WTC11 (cell line): ENCODE measurements at regions not wholly inside any gene's neighbourhood (a gene's known extent, or its start where the extent isn't known, plus 50 kb on each side); places are given as distances from the start of the nearest gene placed in this dataset.

Source experiments
- ATAC-seq: fragments of 200-7000 bp; cut with Tn5 transposase; 2 replicates; pipeline ENCODE4 v1.10.0; 2021; ENCODE audit warnings: mild to moderate bottlenecking, moderate library complexity
- CTCF ChIA-PET: fragments of 300-600 bp; sonication (Branson Sonifier 250); formaldehyde crosslinking; loops from one replicate; lab custom pipeline; 2021; ENCODE audit warnings: antibody characterized with exemption; lab: Charles Lee
- POLR2A ChIA-PET: fragments of 350-600 bp; sonication (Branson Sonifier 250); formaldehyde crosslinking; loops from one replicate; lab custom pipeline; 2021; ENCODE audit warnings: antibody characterized with exemption; lab: Charles Lee
- DNase-seq: peaks from one replicate; pipeline ENCODE4 v3.0.0; 2021; ENCODE audit warnings: low spot score
- H3K27ac Mint-ChIP-seq: 2 replicates; pipeline ENCODE4 v1.8.0; 2021; ENCODE audit warnings: mixed read lengths
- H3K27me3 Mint-ChIP-seq: 2 replicates; pipeline ENCODE4 v1.8.0; 2021; ENCODE audit warnings: low read depth, mild to moderate bottlenecking, moderate library complexity, mixed read lengths
- H3K36me3 Mint-ChIP-seq: 2 replicates; pipeline ENCODE4 v1.8.0; 2021; ENCODE audit warnings: mixed read lengths
- H3K4me1 Mint-ChIP-seq: 2 replicates; pipeline ENCODE4 v1.8.0; 2022; ENCODE audit warnings: mixed read lengths
- H3K4me3 Mint-ChIP-seq: 2 replicates; pipeline ENCODE4 v1.8.0; 2021; ENCODE audit warnings: mild to moderate bottlenecking, moderate library complexity, mixed read lengths
- H3K9me3 Mint-ChIP-seq: 2 replicates; pipeline ENCODE4 v1.8.0; 2021; ENCODE audit warnings: mixed read lengths
- CBFB ChIP-seq: sonication (generic); formaldehyde crosslinking; IDR thresholded peaks from 2 replicates; pipeline ENCODE4 v1.8.1; 2022; ENCODE audit warnings: mild to moderate bottlenecking, low read depth, missing genetic modification reagents
- CREM ChIP-seq: sonication (generic); formaldehyde crosslinking; IDR thresholded peaks from 2 replicates; pipeline ENCODE4 v1.8.1; 2022; ENCODE audit warnings: mild to moderate bottlenecking, missing genetic modification reagents, moderate library complexity
- GRHL2 ChIP-seq: fragments of 250-450 bp; sonication (Bioruptor Pico); IDR thresholded peaks from 2 replicates; pipeline ENCODE4 v1.8.0; 2022; ENCODE audit warnings: mild to moderate bottlenecking, moderate library complexity; ENCODE audit not compliant: insufficient replicate concordance, severe bottlenecking
- RORB ChIP-seq: fragments of 250-450 bp; sonication (Bioruptor Pico); IDR thresholded peaks from 2 replicates; pipeline ENCODE4 v1.9.0; 2021; ENCODE audit warnings: mild to moderate bottlenecking
- ZNF138 ChIP-seq: sonication (generic); formaldehyde crosslinking; conservative IDR thresholded peaks from 2 replicates; pipeline ENCODE4 v1.8.1; 2022; ENCODE audit warnings: mild to moderate bottlenecking, moderate library complexity, missing genetic modification reagents
- ZNF416 ChIP-seq: fragments of 250-450 bp; sonication (Bioruptor Pico); IDR thresholded peaks from 2 replicates; pipeline ENCODE4 v1.9.0; 2021; ENCODE audit warnings: mild to moderate bottlenecking, inconsistent platforms
- ZNF671 ChIP-seq: fragments of 250-450 bp; sonication (Bioruptor Pico); IDR thresholded peaks from 2 replicates; pipeline ENCODE4 v1.8.0; 2021; ENCODE audit warnings: mild to moderate bottlenecking
- TF ChIP-seq, protein P1 (sequence below): sonication (generic); formaldehyde crosslinking; IDR thresholded peaks from 2 replicates; pipeline ENCODE4 v1.8.1; 2023; ENCODE audit warnings: mild to moderate bottlenecking, missing genetic modification reagents, borderline replicate concordance
- TF ChIP-seq, protein P2 (sequence below): sonication (generic); formaldehyde crosslinking; IDR thresholded peaks from 2 replicates; pipeline ENCODE4 v1.8.0; 2022; ENCODE audit warnings: mild to moderate bottlenecking, missing genetic modification reagents
- TF ChIP-seq, protein P3 (sequence below): sonication (generic); formaldehyde crosslinking; IDR thresholded peaks from 2 replicates; pipeline ENCODE4 v1.8.0; 2023; ENCODE audit warnings: missing genetic modification reagents, mild to moderate bottlenecking, borderline replicate concordance

DNA sequence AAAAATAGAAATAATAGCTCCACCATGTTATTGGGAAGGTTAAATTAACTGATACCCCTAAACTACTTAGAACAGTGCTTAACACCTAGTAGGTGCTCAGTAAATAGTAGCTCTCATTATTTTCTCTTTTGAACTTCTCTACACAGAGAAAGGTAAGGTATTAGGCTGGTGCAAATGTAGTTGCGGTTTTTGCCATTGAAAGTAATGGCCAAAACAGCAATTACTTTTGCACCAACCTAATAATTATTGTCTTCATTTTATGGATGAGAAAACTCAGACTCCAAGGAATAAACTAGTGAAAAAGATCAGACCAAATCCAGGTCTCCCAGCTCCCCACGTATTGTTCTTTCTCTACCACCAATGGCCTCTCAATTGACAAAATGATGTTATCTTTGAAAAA is 157.2 kb upstream of the TMPO start (continued):
- TF ChIP-seq, protein P1, sequence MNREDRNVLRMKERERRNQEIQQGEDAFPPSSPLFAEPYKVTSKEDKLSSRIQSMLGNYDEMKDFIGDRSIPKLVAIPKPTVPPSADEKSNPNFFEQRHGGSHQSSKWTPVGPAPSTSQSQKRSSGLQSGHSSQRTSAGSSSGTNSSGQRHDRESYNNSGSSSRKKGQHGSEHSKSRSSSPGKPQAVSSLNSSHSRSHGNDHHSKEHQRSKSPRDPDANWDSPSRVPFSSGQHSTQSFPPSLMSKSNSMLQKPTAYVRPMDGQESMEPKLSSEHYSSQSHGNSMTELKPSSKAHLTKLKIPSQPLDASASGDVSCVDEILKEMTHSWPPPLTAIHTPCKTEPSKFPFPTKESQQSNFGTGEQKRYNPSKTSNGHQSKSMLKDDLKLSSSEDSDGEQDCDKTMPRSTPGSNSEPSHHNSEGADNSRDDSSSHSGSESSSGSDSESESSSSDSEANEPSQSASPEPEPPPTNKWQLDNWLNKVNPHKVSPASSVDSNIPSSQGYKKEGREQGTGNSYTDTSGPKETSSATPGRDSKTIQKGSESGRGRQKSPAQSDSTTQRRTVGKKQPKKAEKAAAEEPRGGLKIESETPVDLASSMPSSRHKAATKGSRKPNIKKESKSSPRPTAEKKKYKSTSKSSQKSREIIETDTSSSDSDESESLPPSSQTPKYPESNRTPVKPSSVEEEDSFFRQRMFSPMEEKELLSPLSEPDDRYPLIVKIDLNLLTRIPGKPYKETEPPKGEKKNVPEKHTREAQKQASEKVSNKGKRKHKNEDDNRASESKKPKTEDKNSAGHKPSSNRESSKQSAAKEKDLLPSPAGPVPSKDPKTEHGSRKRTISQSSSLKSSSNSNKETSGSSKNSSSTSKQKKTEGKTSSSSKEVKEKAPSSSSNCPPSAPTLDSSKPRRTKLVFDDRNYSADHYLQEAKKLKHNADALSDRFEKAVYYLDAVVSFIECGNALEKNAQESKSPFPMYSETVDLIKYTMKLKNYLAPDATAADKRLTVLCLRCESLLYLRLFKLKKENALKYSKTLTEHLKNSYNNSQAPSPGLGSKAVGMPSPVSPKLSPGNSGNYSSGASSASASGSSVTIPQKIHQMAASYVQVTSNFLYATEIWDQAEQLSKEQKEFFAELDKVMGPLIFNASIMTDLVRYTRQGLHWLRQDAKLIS (CRISPR knock-in tag) = no peak
- TF ChIP-seq ZNF416 = no peak
- TF ChIP-seq CBFB = no peak
- TF ChIP-seq ZNF138 (CRISPR knock-in tag) = no peak

DNA sequence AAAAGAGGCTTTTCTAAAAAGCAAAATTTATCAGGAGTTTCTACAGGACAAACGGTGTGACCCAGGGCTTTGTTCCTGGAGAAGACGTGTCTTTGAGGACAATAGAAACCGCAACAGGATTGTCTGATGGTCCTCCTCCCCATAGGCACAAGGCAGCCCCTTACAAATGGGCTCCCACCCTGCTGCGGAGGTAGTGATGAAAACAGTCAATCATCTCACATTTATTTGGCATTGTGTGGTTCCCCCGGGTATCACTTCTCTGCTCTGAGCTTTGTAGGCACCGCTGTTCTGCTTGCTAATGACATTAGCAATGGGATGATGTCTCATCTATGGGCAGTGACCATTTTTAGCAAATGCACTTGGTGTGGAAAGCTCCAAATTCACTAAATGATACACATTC is 155.5 kb upstream of the TMPO start:
- TF ChIP-seq, protein P1 (CRISPR knock-in tag) = no peak
- no peak for TF ChIP-seq CREM
- TF ChIP-seq ZNF671 (CRISPR knock-in tag) = no peak
- H3K4me1 Mint-ChIP-seq = peaks cover 5% of the 10 kb centered on the region; the same call in 1 of the 2 replicates
- H3K27ac Mint-ChIP-seq = no peak overlapping the region
- DNase-seq = no peak
- ChIA-PET POLR2A (no interaction called here), CTCF (no interaction called here)
- no peaks in the 10 kb centered on the region for H3K9me3 Mint-ChIP-seq
- ATAC-seq = no peak
- H3K36me3 Mint-ChIP-seq = no peaks in the 10 kb centered on the region
- no peaks in the 10 kb centered on the region for H3K27me3 Mint-ChIP-seq
- H3K4me3 Mint-ChIP-seq = no peak overlapping the region

DNA sequence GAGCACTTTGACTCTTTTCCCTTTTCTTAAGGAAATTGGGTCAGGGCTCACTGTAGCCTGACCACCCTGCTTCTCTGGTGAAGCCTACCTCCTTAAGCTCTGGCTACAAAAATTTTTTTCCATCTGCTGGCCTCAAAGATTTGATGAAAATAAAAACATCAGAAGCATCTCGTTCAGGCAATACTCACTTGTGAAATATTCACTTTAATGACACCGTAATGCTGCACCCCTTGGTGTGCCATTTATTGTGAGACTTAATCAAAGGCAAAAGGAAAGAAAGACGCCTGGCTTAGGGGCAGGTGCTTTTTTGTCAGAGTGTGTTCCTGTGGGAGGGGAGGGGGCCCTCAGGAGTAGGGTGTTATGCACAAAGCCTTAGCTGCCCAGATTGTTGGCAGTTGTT is 155.0 kb upstream of the TMPO start:
- Mint-ChIP-seq H3K27ac (no peak overlapping the region), H3K9me3 (no peaks in the 10 kb centered on the region)
- CTCF ChIA-PET = no interaction called here
- no peak for DNase-seq
- no peak for ATAC-seq
- TF ChIP-seq GRHL2 (no peak), RORB (no peak)
- TF ChIP-seq, protein P1 (CRISPR knock-in tag) = no peak
- TF ChIP-seq, all 79 proteins: peak for 0
- POLR2A ChIA-PET = no interaction called here
- no peak overlapping the region for H3K4me3 Mint-ChIP-seq
- H3K27me3 Mint-ChIP-seq = no peaks in the 10 kb centered on the region
- H3K4me1 Mint-ChIP-seq = peaks cover 4% of the 10 kb centered on the region; the same call in 1 of the 2 replicates
- H3K36me3 Mint-ChIP-seq = no peaks in the 10 kb centered on the region

DNA sequence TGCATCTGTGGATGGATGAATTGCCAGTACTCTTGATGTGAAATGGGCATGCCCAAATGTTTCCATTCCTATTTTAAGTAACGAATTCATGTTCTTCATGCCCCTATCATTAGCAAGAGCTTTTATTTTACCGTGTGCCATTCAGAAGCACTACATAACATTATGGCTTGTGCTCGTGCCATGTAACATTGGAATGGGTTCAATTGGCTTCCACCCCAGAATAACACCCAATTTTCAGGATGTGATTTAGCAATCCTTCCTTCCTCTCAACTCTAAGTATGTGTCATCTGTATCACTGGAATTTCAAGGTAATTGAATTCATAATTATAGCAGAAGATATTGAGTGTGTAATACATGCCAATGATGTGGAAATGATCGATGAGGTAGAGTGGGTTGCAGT is 145.8 kb upstream of the TMPO start:
- Mint-ChIP-seq H3K9me3 (no peaks in the 10 kb centered on the region), H3K4me1 (peaks cover 20% of the 10 kb centered on the region), H3K4me3 (no peak overlapping the region), H3K27ac (no peak overlapping the region), H3K27me3 (no peaks in the 10 kb centered on the region), H3K36me3 (no peaks in the 10 kb centered on the region)
- CTCF ChIA-PET = interaction anchor here (1.4 kb wide), 1 partner anchor 143 kb away, joined by 4 read pairs; no protein-coding TSS in a partner anchor
- POLR2A ChIA-PET = no interaction called here
- DNase-seq (no peak), ATAC-seq (no peak)
- TF ChIP-seq, protein P2, sequence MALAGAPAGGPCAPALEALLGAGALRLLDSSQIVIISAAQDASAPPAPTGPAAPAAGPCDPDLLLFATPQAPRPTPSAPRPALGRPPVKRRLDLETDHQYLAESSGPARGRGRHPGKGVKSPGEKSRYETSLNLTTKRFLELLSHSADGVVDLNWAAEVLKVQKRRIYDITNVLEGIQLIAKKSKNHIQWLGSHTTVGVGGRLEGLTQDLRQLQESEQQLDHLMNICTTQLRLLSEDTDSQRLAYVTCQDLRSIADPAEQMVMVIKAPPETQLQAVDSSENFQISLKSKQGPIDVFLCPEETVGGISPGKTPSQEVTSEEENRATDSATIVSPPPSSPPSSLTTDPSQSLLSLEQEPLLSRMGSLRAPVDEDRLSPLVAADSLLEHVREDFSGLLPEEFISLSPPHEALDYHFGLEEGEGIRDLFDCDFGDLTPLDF (CRISPR knock-in tag) = no peak
- TF ChIP-seq, protein P3, sequence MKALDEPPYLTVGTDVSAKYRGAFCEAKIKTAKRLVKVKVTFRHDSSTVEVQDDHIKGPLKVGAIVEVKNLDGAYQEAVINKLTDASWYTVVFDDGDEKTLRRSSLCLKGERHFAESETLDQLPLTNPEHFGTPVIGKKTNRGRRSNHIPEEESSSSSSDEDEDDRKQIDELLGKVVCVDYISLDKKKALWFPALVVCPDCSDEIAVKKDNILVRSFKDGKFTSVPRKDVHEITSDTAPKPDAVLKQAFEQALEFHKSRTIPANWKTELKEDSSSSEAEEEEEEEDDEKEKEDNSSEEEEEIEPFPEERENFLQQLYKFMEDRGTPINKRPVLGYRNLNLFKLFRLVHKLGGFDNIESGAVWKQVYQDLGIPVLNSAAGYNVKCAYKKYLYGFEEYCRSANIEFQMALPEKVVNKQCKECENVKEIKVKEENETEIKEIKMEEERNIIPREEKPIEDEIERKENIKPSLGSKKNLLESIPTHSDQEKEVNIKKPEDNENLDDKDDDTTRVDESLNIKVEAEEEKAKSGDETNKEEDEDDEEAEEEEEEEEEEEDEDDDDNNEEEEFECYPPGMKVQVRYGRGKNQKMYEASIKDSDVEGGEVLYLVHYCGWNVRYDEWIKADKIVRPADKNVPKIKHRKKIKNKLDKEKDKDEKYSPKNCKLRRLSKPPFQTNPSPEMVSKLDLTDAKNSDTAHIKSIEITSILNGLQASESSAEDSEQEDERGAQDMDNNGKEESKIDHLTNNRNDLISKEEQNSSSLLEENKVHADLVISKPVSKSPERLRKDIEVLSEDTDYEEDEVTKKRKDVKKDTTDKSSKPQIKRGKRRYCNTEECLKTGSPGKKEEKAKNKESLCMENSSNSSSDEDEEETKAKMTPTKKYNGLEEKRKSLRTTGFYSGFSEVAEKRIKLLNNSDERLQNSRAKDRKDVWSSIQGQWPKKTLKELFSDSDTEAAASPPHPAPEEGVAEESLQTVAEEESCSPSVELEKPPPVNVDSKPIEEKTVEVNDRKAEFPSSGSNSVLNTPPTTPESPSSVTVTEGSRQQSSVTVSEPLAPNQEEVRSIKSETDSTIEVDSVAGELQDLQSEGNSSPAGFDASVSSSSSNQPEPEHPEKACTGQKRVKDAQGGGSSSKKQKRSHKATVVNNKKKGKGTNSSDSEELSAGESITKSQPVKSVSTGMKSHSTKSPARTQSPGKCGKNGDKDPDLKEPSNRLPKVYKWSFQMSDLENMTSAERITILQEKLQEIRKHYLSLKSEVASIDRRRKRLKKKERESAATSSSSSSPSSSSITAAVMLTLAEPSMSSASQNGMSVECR (CRISPR knock-in tag) = no peak
